SIG-M5 treated with dmso at 0.1 percent for 504 hours (cell line): ENCODE measurements at regions not wholly inside any gene's neighbourhood (a gene's known extent, or its start where the extent isn't known, plus 50 kb on each side); places are given as distances from the start of the nearest gene placed in this dataset.
A peak's percentile ranks its signal among the peaks of the same experiment; 100 is the strongest.
"Not testable (repeated sequence)": the region's sequence is repeated elsewhere in the genome, so short reads cannot be mapped to it uniquely, and the experiment has no call there.

ENCODE experiments used
- DNase-seq: peaks from one replicate; lab custom pipeline; 2025; ENCODE audit not compliant: unreplicated experiment; lab: John Stamatoyannopoulos, UW

GRCh38 chr7:76971201-76971600, 61.0 kb downstream of the SPDYE17 start:
- DNase-seq = not testable (repeated sequence)

GRCh38 chr7:76969892-76970291, 62.3 kb downstream of the SPDYE17 start:
- DNase-seq = not testable (repeated sequence)

GRCh38 chr7:76965731-76966548, 66.2 kb downstream of the SPDYE17 start:
- not testable (repeated sequence) for DNase-seq

GRCh38 chr7:76964050-76964449, 68.1 kb downstream of the SPDYE17 start:
- not testable (repeated sequence) for DNase-seq

- not testable (repeated sequence) for DNase-seq
Observed at GRCh38 chr7:76963061-76963460, 69.1 kb downstream of the SPDYE17 start.

- not testable (repeated sequence) for DNase-seq
Observed at GRCh38 chr7:76960400-76960986, 71.7 kb downstream of the SPDYE17 start.

- DNase-seq = not testable (repeated sequence)
Observed at GRCh38 chr7:76959573-76960399, 72.4 kb downstream of the SPDYE17 start.

GRCh38 chr7:76956531-76956930, 75.6 kb downstream of the SPDYE17 start:
- DNase-seq = not testable (repeated sequence)

GRCh38 chr7:76955124-76955523, 77.0 kb downstream of the SPDYE17 start:
- not testable (repeated sequence) for DNase-seq

- not testable (repeated sequence) for DNase-seq
Observed at GRCh38 chr7:76944603-76945002, 87.6 kb downstream of the SPDYE17 start.

GRCh38 chr7:76941809-76942765, 90.1 kb downstream of the SPDYE17 start:
- not testable (repeated sequence) for DNase-seq

- DNase-seq = not testable (repeated sequence)
Observed at GRCh38 chr7:76937781-76938180, 94.4 kb downstream of the SPDYE17 start.

- not testable (repeated sequence) for DNase-seq
Observed at GRCh38 chr7:76937330-76937729, 94.8 kb downstream of the SPDYE17 start.

GRCh38 chr7:76936346-76936745, 95.8 kb downstream of the SPDYE17 start:
- not testable (repeated sequence) for DNase-seq

- not testable (repeated sequence) for DNase-seq
Observed at GRCh38 chr7:76934711-76935110, 97.5 kb downstream of the SPDYE17 start.

- DNase-seq = not testable (repeated sequence)
Observed at GRCh38 chr7:76932957-76933356, 99.2 kb downstream of the SPDYE17 start.

- DNase-seq = not testable (repeated sequence)
Observed at GRCh38 chr7:76931441-76931840, 100.7 kb downstream of the SPDYE17 start.

GRCh38 chr7:76930416-76930815, 101.7 kb downstream of the SPDYE17 start:
- not testable (repeated sequence) for DNase-seq

- DNase-seq = not testable (repeated sequence)
Observed at GRCh38 chr7:76928751-76929150, 103.4 kb downstream of the SPDYE17 start.

GRCh38 chr7:76927741-76928393, 104.3 kb downstream of the SPDYE17 start:
- DNase-seq = peak; percentile 5
